HEK293 (cell line): ENCODE measurements at regions not wholly inside any gene's neighbourhood (a gene's known extent, or its start where the extent isn't known, plus 50 kb on each side); places are given as distances from the start of the nearest gene placed in this dataset.

Experiments used
- CTCF ChIA-PET: fragments of 350-600 bp; formaldehyde crosslinking; extraction: SDS; loops from one replicate; lab custom pipeline; 2021; ENCODE audit warnings: antibody characterized with exemption; lab: Yijun Ruan, JAX
- POLR2A ChIA-PET: fragments of 300-600 bp; formaldehyde crosslinking; extraction: SDS; loops from one replicate; lab custom pipeline; 2020; ENCODE audit warnings: antibody characterized with exemption, inconsistent platforms; lab: Yijun Ruan, JAX
- H3K27ac ChIP-seq: fragments of 200-500 bp; sonication (Bioruptor generic); 2 replicates; pipeline ENCODE4 v1.5.1; 2014; ENCODE audit warnings: low read depth, low read length, control low read depth, inconsistent platforms; ENCODE audit errors: extremely low read depth
- H3K36me3 ChIP-seq, 2 experiments: fragments of 200-500 bp in 1 of 2; sonication (Bioruptor generic) in 1 of 2; 1 replicate in 1 of 2; 2 replicates in 1 of 2; pipeline ENCODE4 v1.5.1; 2014 to 2017; ENCODE audit warnings: inconsistent platforms in 2 of 2, low read length in 2 of 2; ENCODE audit not compliant: control insufficient read depth in 2 of 2, insufficient read depth in 1 of 2
- H3K4me1 ChIP-seq: fragments of 200-500 bp; sonication (Bioruptor generic); 2 replicates; pipeline ENCODE4 v1.5.1; 2014; ENCODE audit warnings: mild to moderate bottlenecking, low read length, inconsistent platforms; ENCODE audit not compliant: control insufficient read depth, insufficient read depth
- H3K4me3 ChIP-seq: 2 replicates; pipeline ENCODE4 v1.5.1; 2011; ENCODE audit warnings: low read depth, mild to moderate bottlenecking, control low read depth, low read length, moderate library complexity
- H3K9me3 ChIP-seq: fragments of 200-500 bp; sonication (Bioruptor generic); 2 replicates; pipeline ENCODE4 v1.5.1; 2014; ENCODE audit warnings: low read depth, low read length, inconsistent platforms; ENCODE audit not compliant: control insufficient read depth, insufficient read depth
- GLI4 ChIP-seq: fragments of 450-650 bp; formaldehyde crosslinking; IDR thresholded peaks from 2 replicates; pipeline ENCODE4 v1.5.1; 2016; ENCODE audit warnings: missing biosample characterization, missing genetic modification characterization
- GLIS1 ChIP-seq: fragments of 450-650 bp; formaldehyde crosslinking; IDR thresholded peaks from 2 replicates; pipeline ENCODE4 v1.5.1; 2016; ENCODE audit warnings: missing biosample characterization, missing genetic modification characterization
- OVOL3 ChIP-seq: fragments of 450-650 bp; formaldehyde crosslinking; IDR thresholded peaks from 2 replicates; pipeline ENCODE4 v1.5.1; 2016; ENCODE audit warnings: missing biosample characterization, missing genetic modification characterization
- PRDM1 ChIP-seq: fragments of 450-650 bp; formaldehyde crosslinking; IDR thresholded peaks from 2 replicates; pipeline ENCODE4; 2016; ENCODE audit warnings: missing biosample characterization, missing genetic modification characterization
- ZFP3 ChIP-seq: fragments of 450-650 bp; formaldehyde crosslinking; IDR thresholded peaks from 2 replicates; pipeline ENCODE4 v1.5.1; 2016; ENCODE audit warnings: low read depth, missing biosample characterization, missing genetic modification characterization
- ZNF157 ChIP-seq: fragments of 450-650 bp; formaldehyde crosslinking; IDR thresholded peaks from 2 replicates; pipeline ENCODE4 v1.5.1; 2016; ENCODE audit warnings: missing biosample characterization, missing genetic modification characterization
- ZNF16 ChIP-seq: fragments of 450-650 bp; formaldehyde crosslinking; IDR thresholded peaks from 2 replicates; pipeline ENCODE4 v1.5.1; 2016; ENCODE audit warnings: low read depth, missing biosample characterization, missing genetic modification characterization
- ZNF473 ChIP-seq: fragments of 450-650 bp; formaldehyde crosslinking; IDR thresholded peaks from 2 replicates; pipeline ENCODE4 v1.5.1; 2017; ENCODE audit warnings: missing biosample characterization, missing genetic modification characterization
- ZNF629 ChIP-seq: fragments of 450-650 bp; formaldehyde crosslinking; IDR thresholded peaks from 2 replicates; pipeline ENCODE4 v1.5.1; 2017; ENCODE audit warnings: missing biosample characterization, missing genetic modification characterization
- ZNF658 ChIP-seq: fragments of 450-650 bp; formaldehyde crosslinking; IDR thresholded peaks from 2 replicates; pipeline ENCODE4; 2016; ENCODE audit warnings: missing biosample characterization, missing genetic modification characterization
- ZNF660 ChIP-seq: fragments of 450-650 bp; IDR thresholded peaks from 2 replicates; pipeline ENCODE4 v1.5.1; 2018; ENCODE audit warnings: missing biosample characterization, mild to moderate bottlenecking, missing genetic modification characterization
- ZNF768 ChIP-seq: fragments of 450-650 bp; formaldehyde crosslinking; IDR thresholded peaks from 2 replicates; pipeline ENCODE4 v1.5.1; 2018; ENCODE audit warnings: missing biosample characterization, mild to moderate bottlenecking, missing genetic modification characterization
- TF ChIP-seq, protein P1 (sequence below): fragments of 450-650 bp; formaldehyde crosslinking; IDR thresholded peaks from 2 replicates; pipeline ENCODE4 v1.5.1; 2016; ENCODE audit warnings: missing biosample characterization, missing genetic modification characterization
- TF ChIP-seq, protein P2 (sequence below): fragments of 450-650 bp; formaldehyde crosslinking; IDR thresholded peaks from 2 replicates; pipeline ENCODE4 v1.5.1; 2016; ENCODE audit warnings: missing biosample characterization, missing genetic modification characterization
- TF ChIP-seq, protein P3 (sequence below): fragments of 450-650 bp; formaldehyde crosslinking; IDR thresholded peaks from 2 replicates; pipeline ENCODE4 v1.5.1; 2016; ENCODE audit warnings: missing biosample characterization, missing genetic modification characterization
- TF ChIP-seq, protein P4 (sequence below): fragments of 450-650 bp; IDR thresholded peaks from 2 replicates; pipeline ENCODE4 v1.5.1; 2018; ENCODE audit warnings: missing biosample characterization, mild to moderate bottlenecking, missing genetic modification characterization

DNA sequence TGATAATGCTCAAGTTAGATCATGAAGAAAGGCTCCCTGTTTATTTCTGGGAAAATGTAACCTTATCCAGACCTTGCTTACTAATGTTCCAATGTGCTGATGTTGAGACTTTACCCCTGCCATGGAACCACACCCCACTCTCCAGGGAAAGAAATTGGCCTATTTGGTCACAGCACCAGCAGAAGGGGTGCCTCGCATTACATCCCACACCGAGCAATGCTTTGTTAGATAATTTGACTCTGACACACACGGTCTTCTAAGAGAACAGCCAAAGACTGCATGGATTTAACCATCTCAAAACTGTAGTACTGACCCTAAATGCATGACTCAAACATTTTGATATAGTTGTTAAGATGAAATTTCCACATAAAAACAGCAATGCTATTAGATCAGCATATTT is 152.1 kb upstream of the CCDC150 start (continued):
- TF ChIP-seq, protein P1, sequence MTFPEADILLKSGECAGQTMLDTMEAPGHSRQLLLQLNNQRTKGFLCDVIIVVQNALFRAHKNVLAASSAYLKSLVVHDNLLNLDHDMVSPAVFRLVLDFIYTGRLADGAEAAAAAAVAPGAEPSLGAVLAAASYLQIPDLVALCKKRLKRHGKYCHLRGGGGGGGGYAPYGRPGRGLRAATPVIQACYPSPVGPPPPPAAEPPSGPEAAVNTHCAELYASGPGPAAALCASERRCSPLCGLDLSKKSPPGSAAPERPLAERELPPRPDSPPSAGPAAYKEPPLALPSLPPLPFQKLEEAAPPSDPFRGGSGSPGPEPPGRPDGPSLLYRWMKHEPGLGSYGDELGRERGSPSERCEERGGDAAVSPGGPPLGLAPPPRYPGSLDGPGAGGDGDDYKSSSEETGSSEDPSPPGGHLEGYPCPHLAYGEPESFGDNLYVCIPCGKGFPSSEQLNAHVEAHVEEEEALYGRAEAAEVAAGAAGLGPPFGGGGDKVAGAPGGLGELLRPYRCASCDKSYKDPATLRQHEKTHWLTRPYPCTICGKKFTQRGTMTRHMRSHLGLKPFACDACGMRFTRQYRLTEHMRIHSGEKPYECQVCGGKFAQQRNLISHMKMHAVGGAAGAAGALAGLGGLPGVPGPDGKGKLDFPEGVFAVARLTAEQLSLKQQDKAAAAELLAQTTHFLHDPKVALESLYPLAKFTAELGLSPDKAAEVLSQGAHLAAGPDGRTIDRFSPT (tag by site-specific recombination), result no peak
- no peak for TF ChIP-seq GLIS1 (tag by site-specific recombination)
- no peak for TF ChIP-seq ZNF16 (tag by site-specific recombination)
- TF ChIP-seq, protein P2, sequence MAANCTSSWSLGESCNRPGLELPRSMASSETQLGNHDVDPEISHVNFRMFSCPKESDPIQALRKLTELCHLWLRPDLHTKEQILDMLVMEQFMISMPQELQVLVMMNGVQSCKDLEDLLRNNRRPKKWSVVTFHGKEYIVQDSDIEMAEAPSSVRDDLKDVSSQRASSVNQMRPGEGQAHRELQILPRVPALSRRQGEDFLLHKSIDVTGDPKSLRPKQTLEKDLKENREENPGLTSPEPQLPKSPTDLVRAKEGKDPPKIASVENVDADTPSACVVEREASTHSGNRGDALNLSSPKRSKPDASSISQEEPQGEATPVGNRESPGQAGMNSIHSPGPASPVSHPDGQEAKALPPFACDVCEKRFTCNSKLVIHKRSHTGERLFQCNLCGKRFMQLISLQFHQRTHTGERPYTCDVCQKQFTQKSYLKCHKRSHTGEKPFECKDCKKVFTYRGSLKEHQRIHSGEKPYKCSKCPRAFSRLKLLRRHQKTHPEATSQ (tag by site-specific recombination), result no peak
- TF ChIP-seq OVOL3 (tag by site-specific recombination), result no peak
- TF ChIP-seq ZFP3 (tag by site-specific recombination), result no peak
- TF ChIP-seq ZNF157, result no peak
- TF ChIP-seq ZNF658, result no peak
- TF ChIP-seq PRDM1 (tag by site-specific recombination), result no peak
- TF ChIP-seq GLI4, result no peak

DNA sequence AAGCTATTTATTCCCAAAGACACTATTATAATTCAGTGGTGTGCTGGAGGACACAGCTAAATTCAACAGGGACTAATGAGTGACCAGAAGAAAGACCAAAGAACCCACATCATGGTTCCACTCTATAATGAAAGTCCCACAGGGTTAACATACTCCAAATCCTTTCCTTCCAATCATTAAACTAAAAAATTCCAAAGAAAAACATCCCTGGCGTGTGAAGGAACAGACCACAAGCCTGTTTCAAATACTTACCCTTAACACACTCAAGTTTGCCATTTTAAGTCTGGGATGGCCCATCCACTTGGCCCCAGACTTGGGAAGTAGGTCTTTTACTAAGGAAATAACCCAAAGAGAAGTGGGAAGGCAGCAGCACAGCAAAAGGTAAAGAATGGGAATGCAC is 150.1 kb upstream of the CCDC150 start:
- TF ChIP-seq, protein P3, sequence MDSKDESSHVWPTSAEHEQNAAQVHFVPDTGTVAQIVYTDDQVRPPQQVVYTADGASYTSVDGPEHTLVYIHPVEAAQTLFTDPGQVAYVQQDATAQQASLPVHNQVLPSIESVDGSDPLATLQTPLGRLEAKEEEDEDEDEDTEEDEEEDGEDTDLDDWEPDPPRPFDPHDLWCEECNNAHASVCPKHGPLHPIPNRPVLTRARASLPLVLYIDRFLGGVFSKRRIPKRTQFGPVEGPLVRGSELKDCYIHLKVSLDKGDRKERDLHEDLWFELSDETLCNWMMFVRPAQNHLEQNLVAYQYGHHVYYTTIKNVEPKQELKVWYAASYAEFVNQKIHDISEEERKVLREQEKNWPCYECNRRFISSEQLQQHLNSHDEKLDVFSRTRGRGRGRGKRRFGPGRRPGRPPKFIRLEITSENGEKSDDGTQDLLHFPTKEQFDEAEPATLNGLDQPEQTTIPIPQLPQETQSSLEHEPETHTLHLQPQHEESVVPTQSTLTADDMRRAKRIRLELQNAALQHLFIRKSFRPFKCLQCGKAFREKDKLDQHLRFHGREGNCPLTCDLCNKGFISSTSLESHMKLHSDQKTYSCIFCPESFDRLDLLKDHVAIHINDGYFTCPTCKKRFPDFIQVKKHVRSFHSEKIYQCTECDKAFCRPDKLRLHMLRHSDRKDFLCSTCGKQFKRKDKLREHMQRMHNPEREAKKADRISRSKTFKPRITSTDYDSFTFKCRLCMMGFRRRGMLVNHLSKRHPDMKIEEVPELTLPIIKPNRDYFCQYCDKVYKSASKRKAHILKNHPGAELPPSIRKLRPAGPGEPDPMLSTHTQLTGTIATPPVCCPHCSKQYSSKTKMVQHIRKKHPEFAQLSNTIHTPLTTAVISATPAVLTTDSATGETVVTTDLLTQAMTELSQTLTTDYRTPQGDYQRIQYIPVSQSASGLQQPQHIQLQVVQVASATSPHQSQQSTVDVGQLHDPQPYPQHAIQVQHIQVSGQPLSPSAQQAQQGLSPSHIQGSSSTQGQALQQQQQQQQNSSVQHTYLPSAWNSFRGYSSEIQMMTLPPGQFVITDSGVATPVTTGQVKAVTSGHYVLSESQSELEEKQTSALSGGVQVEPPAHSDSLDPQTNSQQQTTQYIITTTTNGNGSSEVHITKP, result no peak
- TF ChIP-seq ZNF660 (tag by site-specific recombination), result no peak
- H3K4me1 ChIP-seq, result no peaks in the 10 kb centered on the region
- no peak overlapping the region for H3K27ac ChIP-seq
- no peaks in the 10 kb centered on the region for H3K36me3 ChIP-seq
- H3K9me3 ChIP-seq, result no peaks in the 10 kb centered on the region
- ChIA-PET POLR2A (no interaction called here), CTCF (no interaction called here)
- no peak overlapping the region for H3K4me3 ChIP-seq

DNA sequence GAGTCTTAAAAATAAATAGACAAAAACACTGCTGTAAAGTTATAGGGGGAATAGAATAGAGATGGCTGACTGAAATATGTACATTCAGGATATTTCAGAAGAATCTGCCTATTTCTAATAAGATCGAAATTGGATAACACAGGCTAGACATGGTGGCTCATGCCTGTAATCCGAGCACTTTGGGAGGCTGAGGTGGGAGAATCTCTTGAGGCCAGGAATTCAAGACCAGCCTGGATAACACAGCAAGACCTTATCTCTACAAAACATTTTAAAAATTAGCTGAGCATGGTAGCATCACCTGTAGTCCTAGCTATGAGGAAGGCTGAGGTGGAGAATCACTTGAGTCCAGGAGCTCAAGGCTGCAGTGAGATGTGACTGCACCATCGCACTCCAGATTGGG is 146.6 kb upstream of the CCDC150 start:
- Histone ChIP-seq H3K4me1 (no peaks in the 10 kb centered on the region), H3K9me3 (no peaks in the 10 kb centered on the region), H3K27ac (no peak overlapping the region), H3K4me3 (no peak overlapping the region), H3K36me3 (no peaks in the 10 kb centered on the region)
- ChIA-PET POLR2A (no interaction called here), CTCF (interaction anchor here (0.6 to 0.7 kb wide), 3 partner anchors 258 to 497 kb away, joined by 3 to 6 read pairs (median 3); no protein-coding TSS in a partner anchor)
- TF ChIP-seq, protein P4, sequence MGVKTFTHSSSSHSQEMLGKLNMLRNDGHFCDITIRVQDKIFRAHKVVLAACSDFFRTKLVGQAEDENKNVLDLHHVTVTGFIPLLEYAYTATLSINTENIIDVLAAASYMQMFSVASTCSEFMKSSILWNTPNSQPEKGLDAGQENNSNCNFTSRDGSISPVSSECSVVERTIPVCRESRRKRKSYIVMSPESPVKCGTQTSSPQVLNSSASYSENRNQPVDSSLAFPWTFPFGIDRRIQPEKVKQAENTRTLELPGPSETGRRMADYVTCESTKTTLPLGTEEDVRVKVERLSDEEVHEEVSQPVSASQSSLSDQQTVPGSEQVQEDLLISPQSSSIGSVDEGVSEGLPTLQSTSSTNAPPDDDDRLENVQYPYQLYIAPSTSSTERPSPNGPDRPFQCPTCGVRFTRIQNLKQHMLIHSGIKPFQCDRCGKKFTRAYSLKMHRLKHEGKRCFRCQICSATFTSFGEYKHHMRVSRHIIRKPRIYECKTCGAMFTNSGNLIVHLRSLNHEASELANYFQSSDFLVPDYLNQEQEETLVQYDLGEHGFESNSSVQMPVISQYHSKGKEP (tag by site-specific recombination), result no peak
- TF ChIP-seq ZNF768 (tag by site-specific recombination) (no peak), ZNF473 (tag by site-specific recombination) (no peak), ZNF629 (tag by site-specific recombination) (no peak)
